GM03348 (cell line): ENCODE measurements at regions not wholly inside any gene's neighbourhood (a gene's known extent, or its start where the extent isn't known, plus 50 kb on each side); places are given as distances from the start of the nearest gene placed in this dataset.

Experiments
- DNase-seq: peaks from one replicate; pipeline ENCODE4 v3.0.0; 2012; ENCODE audit warnings: low spot score

- no peak for DNase-seq
Measured at GRCh38 chr22:48047722-48048500, 1285.5 kb downstream of the TBC1D22A start.

GRCh38 chr22:48045369-48045768 is 1282.9 kb downstream of the TBC1D22A start:
- DNase-seq, result no peak

- DNase-seq, result no peak
Measured at GRCh38 chr22:48044487-48045060, 1282.1 kb downstream of the TBC1D22A start.

- DNase-seq, result no peak
Measured at GRCh38 chr22:48043581-48043980, 1281.1 kb downstream of the TBC1D22A start.

GRCh38 chr22:48042621-48043395 is 1280.4 kb downstream of the TBC1D22A start:
- DNase-seq, result no peak

GRCh38 chr22:48039326-48039725 is 1276.9 kb downstream of the TBC1D22A start:
- DNase-seq, result no peak

- DNase-seq, result no peak
Measured at GRCh38 chr22:48037618-48038017, 1275.2 kb downstream of the TBC1D22A start.

- DNase-seq, result no peak
Measured at GRCh38 chr22:48035897-48036296, 1273.4 kb downstream of the TBC1D22A start.

GRCh38 chr22:48031589-48031988 is 1269.1 kb downstream of the TBC1D22A start:
- no peak for DNase-seq

GRCh38 chr22:48025096-48025495 is 1262.6 kb downstream of the TBC1D22A start:
- DNase-seq, result no peak

GRCh38 chr22:48021991-48022401 is 1259.5 kb downstream of the TBC1D22A start:
- DNase-seq, result no peak

GRCh38 chr22:48018346-48018745 is 1255.9 kb downstream of the TBC1D22A start:
- DNase-seq, result no peak

GRCh38 chr22:48015701-48016100 is 1253.3 kb downstream of the TBC1D22A start:
- no peak for DNase-seq

GRCh38 chr22:48004936-48005335 is 1242.5 kb downstream of the TBC1D22A start:
- DNase-seq, result no peak

GRCh38 chr22:48004038-48004437 is 1241.6 kb downstream of the TBC1D22A start:
- no peak for DNase-seq

- no peak for DNase-seq
Measured at GRCh38 chr22:48001101-48001500, 1238.7 kb downstream of the TBC1D22A start.

GRCh38 chr22:47997612-47998011 is 1235.2 kb downstream of the TBC1D22A start:
- DNase-seq, result no peak

- no peak for DNase-seq
Measured at GRCh38 chr22:47997052-47997590, 1234.7 kb downstream of the TBC1D22A start.

- no peak for DNase-seq
Measured at GRCh38 chr22:47996446-47996857, 1234.0 kb downstream of the TBC1D22A start.

GRCh38 chr22:47995718-47996117 is 1233.3 kb downstream of the TBC1D22A start:
- no peak for DNase-seq

GRCh38 chr22:47995264-47995627 is 1232.8 kb downstream of the TBC1D22A start:
- no peak for DNase-seq

GRCh38 chr22:47994601-47995263 is 1232.3 kb downstream of the TBC1D22A start:
- no peak for DNase-seq
